Mucosa of gallbladder (tissue), 1 donor: ENCODE measurements at regions not wholly inside any gene's neighbourhood (a gene's known extent, or its start where the extent isn't known, plus 50 kb on each side); places are given as distances from the start of the nearest gene placed in this dataset.
"Not testable (repeated sequence)": the region's sequence is repeated elsewhere in the genome, so short reads cannot be mapped to it uniquely, and the experiment has no call there.

Source experiments
- DNase-seq: peaks from one replicate; pipeline ENCODE4 v3.0.0-alpha.2; 2020; ENCODE audit warnings: low spot score
- donor health status: DM: no; HTN: no; CAD: no.

- no peak for DNase-seq
Observed at GRCh38 chr3:14057701-14058100, 67.0 kb downstream of the CHCHD4 start.

DNA sequence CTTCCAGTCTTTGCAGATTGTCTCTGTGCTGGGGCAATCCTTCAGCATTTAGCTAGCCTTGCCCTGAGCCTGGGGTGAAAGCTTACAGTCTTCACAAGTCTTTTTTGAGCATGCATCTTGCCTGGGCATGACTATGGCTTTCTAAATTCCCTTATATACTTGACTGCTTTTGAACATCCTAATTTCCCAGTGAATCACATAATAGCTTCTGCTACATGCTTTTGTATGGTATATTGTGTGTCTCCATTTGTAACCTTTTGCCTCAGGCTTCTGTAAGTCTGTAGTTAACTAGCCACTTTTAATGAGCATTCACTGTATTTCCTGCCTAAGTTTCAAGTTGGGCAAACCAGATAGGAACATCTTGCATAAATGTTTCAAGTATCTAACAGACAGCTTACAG lies 76.8 kb downstream of the CHCHD4 start:
- no peak for DNase-seq

GRCh38 chr3:14047027-14047426 lies 77.6 kb downstream of the CHCHD4 start:
- DNase-seq = no peak

DNA sequence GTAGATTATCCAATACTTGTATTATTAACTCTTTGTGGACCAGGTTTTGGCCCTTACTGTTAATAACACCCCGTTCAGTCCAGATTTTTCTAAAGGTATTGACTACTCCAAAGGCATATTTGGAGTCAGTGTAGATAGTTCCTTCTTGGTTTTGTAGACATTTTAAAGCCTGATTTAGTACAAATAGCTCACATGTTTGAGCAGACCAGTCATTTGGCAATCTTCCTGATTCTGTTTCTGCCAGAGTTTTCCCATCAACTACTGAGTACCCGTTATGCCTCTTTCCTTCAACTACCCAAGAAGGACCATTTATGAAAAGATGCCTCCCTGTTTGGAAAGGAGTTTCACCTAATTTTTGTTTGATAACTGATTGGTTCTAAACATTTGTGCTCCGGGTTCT lies 82.0 kb downstream of the CHCHD4 start:
- DNase-seq = no peak

- DNase-seq = no peak
Observed at GRCh38 chr3:14039149-14039548, 85.5 kb downstream of the CHCHD4 start.

- no peak for DNase-seq
Observed at GRCh38 chr3:14037211-14037610, 87.5 kb downstream of the CHCHD4 start.

- DNase-seq = no peak
Observed at GRCh38 chr3:14033023-14033422, 91.6 kb downstream of the CHCHD4 start.

DNA sequence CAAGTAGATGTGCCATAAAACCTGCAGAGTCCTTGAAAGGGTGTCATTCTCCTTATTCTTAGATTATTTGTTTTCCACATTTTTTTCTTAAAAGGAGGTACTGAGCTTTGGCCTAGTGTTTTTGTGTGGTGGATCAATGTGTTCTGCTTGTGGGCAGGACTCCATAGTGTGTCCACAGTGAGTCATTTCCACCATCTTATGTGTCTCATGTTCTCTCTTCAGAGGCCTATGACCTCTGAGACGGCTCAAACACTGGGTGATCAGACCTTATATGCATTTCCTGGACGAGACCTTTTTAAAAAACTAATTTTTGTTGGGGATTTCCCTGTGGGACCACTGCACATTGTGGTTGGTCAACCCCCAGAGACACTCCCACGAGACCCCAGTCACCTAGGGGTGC lies 93.4 kb downstream of the CHCHD4 start:
- no peak for DNase-seq

DNA sequence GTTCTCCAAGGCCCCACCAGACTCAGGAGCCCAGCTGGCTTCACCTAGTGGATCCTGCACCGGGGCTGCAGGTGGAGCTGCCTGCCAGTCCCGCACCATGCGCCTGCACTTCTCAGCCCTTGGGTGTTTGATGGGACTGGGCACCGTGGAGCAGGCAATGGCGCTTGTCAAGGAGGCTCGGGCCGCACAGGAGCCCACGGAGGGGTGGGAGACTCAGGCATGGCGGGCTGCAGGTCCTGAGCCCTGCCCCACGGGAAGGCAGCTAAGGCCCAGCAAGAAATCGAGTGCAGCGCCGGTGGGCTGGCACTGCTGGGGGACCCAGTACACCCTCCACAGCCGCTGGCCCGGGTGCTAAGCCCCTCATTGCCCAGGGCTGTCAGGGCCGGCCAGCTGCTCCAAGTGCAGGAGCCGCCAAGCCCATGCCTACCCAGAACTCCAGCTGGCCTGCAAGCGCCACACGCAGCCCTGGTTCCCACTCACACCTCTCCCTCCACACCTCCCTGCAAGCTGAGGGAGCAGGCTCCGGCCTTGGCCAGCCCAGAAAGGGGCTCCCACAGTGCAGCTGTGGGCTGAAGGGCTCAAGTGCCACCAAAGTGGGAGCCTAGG lies 95.2 kb downstream of the CHCHD4 start:
- not testable (repeated sequence) for DNase-seq

DNA sequence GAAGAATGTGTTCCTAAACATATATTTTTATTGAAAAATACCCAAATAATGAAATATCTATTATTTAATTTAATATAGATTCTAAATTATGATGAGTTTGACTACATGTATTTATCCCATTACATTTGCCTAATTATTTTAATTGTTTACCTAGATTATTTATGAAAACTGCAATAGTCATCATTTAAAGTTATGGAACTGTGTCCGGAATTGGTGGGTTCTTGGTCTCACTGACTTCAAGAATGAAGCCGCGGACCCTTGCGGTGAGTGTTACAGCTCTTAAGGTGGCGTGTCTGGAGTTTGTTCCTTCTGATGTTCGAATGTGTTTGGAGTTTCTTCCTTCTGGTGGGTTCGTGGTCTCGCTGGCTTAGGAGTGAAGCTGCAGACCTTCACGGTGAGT lies 96.5 kb downstream of the CHCHD4 start:
- not testable (repeated sequence) for DNase-seq

GRCh38 chr3:14019459-14019858 lies 105.2 kb downstream of the CHCHD4 start:
- DNase-seq = no peak

DNA sequence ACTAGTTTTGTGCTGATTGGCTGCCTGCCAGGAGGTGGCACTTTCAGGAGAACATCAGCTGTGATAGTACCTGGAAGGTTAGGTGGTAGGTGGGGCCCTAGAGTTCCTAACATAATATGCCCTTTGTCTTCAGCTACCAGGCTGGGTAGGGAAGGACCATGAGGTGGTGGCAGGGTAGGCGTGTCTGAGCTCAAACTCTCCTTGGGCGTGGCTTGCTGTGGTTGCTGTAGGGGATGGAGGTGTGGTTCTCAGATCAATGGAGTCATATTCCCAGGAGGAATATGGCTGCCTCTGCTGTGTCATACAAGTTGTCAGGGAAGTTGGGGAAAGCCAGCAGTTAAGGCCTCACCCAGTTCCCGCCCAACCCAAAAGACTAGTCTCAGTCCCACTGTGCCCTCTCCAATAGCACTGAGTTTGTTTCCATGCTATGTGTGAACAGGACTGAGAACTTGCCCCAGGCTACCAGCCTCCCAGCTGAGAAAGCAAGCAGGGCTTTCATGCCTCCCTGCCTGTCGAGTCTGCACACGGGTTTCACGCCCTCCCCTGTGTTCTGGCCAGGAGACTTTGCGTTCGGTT lies 107.7 kb downstream of the CHCHD4 start:
- peak; percentile 11 for DNase-seq

GRCh38 chr3:14007006-14007405 lies 117.7 kb downstream of the CHCHD4 start:
- DNase-seq = no peak

DNA sequence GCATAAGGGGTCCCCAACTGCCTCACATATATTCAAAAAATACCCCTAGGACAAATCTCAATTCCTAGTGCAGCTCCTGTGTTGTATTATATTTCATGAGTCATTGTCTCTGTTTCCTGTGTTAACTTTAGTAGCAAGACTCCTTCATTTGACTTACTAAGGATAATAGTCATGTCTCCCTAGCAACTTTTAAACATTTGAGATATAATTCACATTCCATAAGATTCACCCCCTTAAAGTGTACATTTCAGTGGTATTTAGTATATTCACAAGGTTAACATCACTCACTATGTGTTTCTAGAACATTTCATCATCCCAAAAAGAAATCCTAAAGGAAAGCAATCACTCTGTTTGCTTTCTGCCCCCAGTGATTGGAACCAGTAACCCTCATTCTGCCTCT lies 121.3 kb upstream of the WNT7A start:
- no peak for DNase-seq

DNA sequence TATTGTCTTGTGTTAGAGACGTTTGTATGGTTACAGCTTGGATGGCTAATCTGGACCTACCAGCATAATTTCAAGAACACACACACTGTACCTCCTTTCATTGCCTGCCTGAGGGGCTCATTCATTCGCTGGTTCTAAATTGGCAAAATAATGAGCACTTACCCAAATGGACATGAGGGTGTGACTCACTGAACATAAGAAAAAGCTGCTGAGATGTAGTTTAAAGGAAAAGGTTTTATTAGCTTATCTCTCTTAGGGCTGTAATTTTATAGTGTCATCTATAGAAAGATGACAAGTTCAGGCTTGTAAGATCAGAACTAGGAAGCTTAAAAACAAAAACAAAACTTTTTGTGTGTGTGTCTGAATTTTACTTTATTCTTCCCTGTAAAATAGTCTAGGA lies 120.7 kb upstream of the WNT7A start:
- DNase-seq = no peak

DNA sequence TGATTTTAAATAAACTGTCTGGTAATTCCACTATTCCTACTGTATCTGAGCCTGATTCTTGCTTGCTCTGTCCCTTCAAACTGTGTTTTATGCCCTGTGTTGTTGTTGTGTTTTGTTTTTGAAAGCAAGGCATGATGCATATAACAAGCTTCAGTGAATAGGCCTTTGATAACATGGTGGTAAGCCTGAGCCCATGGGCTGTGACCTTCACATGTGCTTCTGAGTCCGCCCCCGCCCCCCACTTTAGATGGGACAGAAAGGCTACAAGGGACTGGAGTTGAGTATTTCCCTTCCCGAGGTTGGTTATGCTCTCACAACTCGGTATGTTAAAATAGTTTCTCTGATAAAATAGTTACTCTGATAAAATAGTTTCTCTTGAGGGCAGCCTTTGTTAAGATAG lies 119.0 kb upstream of the WNT7A start:
- no peak for DNase-seq

DNA sequence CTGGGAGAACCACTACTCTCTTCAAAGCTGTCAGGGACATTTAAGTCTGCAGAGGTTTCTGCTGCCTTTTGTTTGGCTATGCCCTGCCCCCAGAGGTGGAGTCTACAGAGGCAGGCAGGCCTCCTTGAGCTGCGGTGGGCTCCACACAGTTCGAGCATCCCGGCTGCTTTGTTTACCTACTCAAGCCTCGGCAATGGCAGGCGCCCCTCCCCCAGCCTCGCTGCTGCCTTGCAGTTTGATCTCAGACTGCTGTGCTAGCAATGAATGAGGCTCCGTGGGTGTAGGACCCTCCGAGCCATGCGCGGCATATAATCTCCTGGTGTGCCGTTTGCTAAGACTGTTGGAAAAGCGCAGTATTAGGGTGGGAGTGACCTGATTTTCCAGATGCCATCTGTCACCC lies 115.3 kb upstream of the WNT7A start:
- not testable (repeated sequence) for DNase-seq

- not testable (repeated sequence) for DNase-seq
Observed at GRCh38 chr3:13988925-13989324, 109.1 kb upstream of the WNT7A start.

DNA sequence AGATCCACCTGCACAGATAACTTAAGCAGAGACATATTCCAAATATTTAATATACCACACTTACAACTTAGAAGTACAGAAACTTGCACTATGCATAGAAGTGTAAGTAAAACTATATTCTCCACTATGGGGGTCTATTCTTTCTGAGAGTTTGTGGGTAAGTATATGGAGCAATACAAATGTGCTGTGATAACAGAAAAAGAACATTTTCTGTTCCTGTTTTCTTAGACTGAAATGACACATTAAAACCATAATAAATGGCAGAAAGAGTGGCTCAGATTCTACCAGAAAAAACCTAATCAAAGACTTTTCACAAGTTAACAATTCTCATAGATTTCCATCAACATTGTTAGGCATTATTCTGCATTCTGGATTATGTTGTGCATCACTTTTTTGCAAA lies 96.6 kb upstream of the WNT7A start:
- DNase-seq = no peak

GRCh38 chr3:13975686-13976085 lies 95.8 kb upstream of the WNT7A start:
- DNase-seq = no peak

- no peak for DNase-seq
Observed at GRCh38 chr3:13972679-13973379, 93.0 kb upstream of the WNT7A start.

- DNase-seq = no peak
Observed at GRCh38 chr3:13966302-13966701, 86.4 kb upstream of the WNT7A start.

DNA sequence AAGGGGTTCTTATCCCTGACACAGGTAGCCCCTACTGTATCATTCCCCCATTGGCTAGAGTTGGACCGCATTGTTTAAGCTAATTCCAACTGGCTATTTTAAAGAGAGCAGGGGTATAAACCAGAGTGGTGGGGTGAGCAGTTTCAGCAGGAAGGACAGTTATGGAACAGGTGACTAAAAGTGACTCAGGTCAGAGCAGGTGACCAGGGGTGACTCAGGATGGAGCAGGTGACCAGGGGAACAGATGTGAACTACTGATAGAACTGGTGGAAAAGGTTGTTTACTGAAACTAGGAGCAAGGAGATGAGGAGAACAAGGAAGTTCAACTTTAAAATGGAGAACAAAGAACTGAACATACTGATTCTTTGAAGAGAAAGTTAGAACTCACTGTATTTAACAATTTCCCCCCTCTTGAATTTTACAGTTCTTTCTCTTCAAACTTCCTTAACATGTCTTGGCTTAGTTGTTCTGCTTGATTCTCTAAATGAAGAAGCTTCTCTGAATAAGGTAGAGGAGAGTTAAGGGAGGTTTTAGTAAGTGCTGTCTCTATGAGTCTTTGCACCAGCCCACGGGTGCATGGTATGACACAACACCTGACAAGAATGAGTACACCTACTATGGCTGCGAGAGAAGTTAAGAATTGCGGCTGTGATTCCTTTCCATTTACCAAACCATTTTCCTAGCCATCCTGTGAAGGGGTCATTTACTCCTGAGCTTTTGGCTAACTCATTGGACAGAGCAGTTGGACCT lies 83.4 kb upstream of the WNT7A start:
- no peak for DNase-seq
